SH-SY5Y (cell line): ENCODE measurements at regions not wholly inside any gene's neighbourhood (a gene's known extent, or its start where the extent isn't known, plus 50 kb on each side); places are given as distances from the start of the nearest gene placed in this dataset.

Experiments
- GATA2 ChIP-seq: IDR thresholded peaks from 2 replicates; pipeline ENCODE4 v1.6.1; 2011; ENCODE audit warnings: mild to moderate bottlenecking, low read depth, low read length
- GATA3 ChIP-seq: IDR thresholded peaks from 2 replicates; pipeline ENCODE4 v1.6.1; 2011; ENCODE audit warnings: low read depth, mild to moderate bottlenecking, low read length, moderate library complexity

DNA sequence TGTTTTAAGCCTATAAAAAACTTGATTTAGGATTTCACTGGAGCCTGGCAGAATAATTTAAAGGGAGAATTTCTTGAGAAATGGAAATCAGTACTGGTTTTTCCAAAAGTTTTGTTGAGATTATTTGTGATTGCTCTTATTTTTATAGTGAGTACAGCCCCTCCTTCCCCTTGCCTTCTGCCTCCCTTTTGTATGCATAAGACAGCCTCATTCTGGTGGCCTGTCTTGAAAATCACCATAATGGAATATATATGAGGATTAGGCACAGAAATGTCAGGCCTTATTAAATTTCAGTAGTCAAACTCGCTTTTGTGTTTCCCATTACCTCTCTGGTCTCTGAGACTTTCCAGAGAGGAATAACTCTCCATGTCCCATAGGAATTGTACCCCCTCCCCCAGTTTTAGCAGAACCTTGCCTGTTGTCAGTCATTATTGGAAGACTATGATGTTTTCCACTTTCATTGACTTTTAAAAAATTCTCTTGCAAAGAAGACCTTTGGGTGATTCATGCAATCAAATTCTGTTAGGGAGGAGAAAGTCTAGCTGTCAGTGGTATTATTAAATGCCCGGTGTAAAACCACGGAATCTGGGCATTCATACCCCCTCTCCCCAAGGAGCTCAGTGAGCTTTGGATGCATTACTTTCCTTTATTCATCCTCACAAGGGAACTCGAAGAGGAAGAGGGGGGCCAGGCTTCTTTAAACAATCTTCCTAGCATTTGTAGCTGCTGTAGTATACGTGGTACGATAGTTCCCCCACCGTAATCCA lies 171.6 kb upstream of the TSC22D2 start:
- TF ChIP-seq GATA2 (no peak), GATA3 (no peak)

- no peak for TF ChIP-seq GATA3
Observed at GRCh38 chr3:150235799-150236198, 172.3 kb upstream of the TSC22D2 start.

DNA sequence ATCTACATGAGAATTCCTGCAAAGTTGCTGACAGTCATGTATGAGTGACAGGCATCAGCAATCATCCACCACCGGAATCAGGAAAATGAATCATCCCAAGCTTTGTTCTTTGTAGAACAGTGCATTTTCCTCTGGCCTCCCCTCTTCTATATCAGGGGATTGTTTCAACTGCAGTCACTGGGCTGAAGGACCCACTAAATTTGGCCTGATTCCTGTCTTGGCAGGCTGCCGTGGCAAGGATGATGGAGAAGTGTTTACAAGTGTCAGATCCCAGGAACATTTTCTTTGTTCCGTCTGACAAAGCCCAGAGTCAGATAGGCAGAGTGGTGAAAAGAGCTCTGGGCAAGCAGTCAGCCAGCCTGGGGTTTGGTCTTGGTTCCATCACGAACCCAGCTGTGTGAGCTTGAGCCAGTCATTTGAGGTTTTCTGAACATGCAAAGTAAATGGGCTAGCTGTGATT lies 175.1 kb upstream of the TSC22D2 start:
- no peak for TF ChIP-seq GATA2
- no peak for TF ChIP-seq GATA3

DNA sequence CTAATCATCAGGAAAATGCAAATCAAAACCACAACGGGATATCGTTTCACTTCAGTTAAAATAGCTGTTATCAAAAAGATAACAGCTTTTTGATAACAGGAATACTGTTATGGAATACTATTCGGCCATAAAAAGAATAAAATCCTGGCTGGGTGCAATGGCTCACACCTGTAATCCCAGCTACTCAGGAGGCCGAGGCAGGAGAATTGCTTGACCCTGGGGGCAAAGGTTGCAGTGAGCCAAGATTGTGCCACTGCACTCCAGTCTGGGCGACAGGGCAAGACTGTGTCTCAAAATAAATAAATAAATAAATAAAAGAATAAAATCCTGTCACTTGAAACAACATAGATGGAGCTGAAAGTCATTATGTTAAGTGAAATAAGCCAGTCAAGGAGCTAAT lies 178.1 kb upstream of the TSC22D2 start:
- no peak for TF ChIP-seq GATA3
- no peak for TF ChIP-seq GATA2

DNA sequence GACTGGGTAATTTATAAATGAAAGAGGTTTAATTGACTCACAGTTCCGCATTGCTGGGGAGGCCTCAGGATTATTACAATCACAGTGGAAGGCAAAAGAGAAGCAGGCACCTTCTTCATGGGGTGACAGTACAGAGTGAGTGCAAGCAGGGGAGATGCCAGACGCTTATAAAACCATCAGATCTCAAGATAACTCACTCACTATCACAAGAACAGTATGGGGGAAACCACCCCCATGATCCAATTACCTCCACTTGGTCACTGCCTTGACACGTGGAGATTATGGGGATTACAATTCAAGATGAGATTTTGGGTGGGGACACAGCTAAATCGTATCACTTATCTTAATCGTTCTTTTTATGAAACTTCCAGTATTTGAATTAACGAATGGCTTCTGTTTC lies 179.5 kb upstream of the TSC22D2 start:
- 0 out of 2 replicates have a peak, but pooled peaks have one; percentile 20 for TF ChIP-seq GATA2

DNA sequence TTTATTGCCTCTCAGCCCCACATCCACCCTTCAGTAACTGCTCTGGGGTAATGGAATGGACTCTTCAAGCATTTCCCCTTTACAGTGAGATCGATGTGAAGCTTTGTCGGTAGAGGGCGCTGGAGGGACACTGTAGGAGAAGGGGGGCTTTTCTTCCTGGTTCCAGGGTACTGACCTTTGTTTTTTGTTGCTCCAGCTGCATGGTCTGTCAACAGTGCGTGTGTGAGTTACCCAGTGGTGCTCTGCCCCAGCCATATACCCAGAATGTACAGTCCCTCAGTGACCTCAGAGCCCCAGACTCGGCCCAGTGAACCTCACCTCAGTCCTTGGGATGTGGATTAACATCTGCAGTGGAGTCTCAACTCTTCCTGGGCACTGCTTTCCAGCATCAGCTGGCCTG lies 180.3 kb upstream of the TSC22D2 start:
- no peak for TF ChIP-seq GATA2
- TF ChIP-seq GATA3 = no peak

- TF ChIP-seq GATA3 (no peak), GATA2 (no peak)
Observed at GRCh38 chr3:150225986-150226385, 182.1 kb upstream of the TSC22D2 start.

GRCh38 chr3:150223558-150223957 lies 184.5 kb upstream of the TSC22D2 start:
- TF ChIP-seq GATA3 (no peak), GATA2 (no peak)

DNA sequence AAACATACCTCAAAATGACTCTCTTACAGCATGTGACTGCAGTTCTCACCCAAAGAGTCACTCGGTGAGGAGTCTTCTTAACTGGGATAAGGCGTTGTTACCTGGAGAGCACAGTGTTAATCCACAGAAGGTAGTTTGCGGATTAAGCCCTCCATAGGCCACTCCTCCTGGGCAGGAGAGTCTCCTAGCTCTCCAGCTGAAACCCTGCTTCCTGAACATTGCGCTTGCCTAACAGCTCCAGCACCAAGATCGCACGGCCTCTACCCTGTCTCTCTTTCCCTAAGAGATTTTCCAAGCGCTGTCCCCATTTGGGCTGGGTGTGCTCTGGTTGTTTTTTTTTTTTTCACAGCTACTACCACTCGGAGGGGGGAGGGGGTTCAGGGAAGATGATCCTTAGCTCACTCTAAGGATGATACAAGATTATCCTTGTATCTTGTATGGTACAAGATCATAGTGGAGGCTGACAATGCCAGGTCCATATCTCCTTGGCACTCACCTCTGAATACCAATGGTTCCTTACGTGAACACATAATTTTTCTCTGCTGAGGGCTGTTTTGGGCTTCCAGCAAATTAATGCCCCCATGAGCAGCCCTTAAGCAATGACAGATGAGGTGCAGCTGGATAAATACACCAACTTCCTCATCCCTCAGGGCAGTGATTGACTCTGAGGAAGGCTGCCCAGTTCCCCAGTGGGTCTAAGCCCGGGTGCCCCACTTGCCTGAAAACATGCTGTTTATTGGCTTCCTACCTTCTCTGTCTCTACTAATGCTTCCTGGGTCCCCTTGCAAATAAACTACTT lies 185.2 kb upstream of the TSC22D2 start:
- no peak for TF ChIP-seq GATA3

- no peak for TF ChIP-seq GATA3
- no peak for TF ChIP-seq GATA2
Observed at GRCh38 chr3:150221904-150222523, 186.1 kb upstream of the TSC22D2 start.

GRCh38 chr3:150220799-150221198 lies 187.3 kb upstream of the TSC22D2 start:
- TF ChIP-seq GATA3 (no peak), GATA2 (no peak)

DNA sequence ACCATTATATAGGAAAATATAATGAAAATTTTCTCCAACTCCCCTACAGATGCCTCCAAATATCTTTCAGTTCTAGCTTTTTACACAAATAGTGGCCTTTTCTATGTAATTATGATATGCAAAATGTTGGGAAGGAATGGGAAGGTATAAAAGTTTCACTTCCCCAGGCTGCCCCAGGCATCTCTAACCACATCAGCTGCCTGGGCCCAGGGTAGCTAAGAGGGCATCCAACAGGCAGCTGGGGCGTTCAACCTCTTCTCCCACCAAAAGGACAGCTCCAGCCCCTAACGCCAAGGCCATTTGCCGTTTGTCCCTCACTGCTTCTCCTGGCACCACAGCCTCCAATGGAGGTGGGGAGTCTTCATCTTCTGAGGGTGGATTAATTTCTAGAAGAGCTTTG lies 188.1 kb upstream of the TSC22D2 start:
- TF ChIP-seq GATA2 = no peak
- TF ChIP-seq GATA3 = no peak

DNA sequence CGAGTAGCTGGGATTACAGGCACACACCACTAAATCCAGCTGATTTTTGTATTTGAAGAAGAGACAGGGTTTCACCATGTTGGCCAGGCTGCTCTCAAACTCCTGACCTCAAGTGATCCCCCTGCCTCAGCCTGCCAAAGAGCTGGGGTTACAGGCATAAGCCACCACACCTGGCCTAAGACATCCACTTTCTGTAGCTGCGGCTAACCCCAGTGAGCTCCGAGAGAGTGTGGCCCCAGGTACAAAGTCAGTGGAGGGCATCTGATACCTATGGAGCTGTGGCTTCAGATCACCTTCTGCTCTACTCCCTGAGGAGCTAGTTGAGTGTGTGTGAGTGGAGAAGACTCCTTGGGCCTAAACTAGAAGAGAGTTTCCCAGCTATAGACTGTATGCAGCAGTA lies 189.3 kb upstream of the TSC22D2 start:
- no peak for TF ChIP-seq GATA3
- TF ChIP-seq GATA2 = no peak

DNA sequence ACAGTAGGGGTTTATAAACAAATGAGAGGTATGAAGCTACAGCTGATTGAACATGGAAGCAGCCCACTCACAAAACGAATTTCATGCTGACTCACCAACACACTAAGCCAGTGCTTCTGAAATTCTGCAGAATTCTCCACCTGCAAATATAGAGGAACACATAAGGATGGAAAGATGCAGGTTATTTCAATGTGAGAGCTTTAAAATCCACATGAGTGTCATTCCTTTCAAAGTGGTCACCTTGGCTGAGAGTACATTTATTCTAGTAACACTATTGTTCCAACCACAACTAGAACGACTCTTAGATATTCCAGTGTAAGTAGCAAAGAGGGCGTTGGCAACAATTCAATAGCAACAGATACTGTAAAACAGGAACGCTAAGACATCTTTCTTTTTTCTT lies 189.9 kb upstream of the TSC22D2 start:
- TF ChIP-seq GATA3 = no peak

DNA sequence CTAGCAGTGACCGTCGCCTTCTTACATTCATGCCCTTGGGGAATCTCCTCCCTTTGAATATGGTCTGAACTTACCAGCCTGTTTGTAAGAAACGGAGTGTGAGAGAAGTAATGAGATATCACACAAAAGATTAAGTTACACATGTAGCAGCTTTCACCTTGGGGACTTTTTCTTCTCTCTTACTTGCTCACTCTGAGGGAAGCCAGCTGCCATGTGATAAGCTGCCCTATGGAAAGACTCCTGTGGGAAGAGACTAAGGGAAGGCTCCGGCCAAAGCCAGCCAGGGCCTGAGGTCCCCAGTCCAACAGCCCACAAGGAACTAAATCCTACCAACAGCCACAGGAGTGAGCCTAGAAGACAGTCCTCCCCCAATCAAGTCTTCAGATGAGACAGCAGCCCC lies 190.4 kb upstream of the TSC22D2 start:
- TF ChIP-seq GATA2 = no peak
- TF ChIP-seq GATA3 = no peak
